ENCODE measurements at regions not wholly inside any gene's neighbourhood (a gene's known extent, or its start where the extent isn't known, plus 50 kb on each side); places are given as distances from the start of the nearest gene placed in this dataset.
A peak's percentile ranks its signal among the peaks of the same experiment; 100 is the strongest.

GRCh38 chr5:61281686-61282085, 50.4 kb upstream of the ZSWIM6 start:
- no peaks in the 10 kb centered on the region; a peak in 1 of 5 replicates for H3K27me3 ChIP-seq (ENCODE audit: control insufficient read depth in 2 of 2, insufficient read depth in 2 of 2, low read length in 2 of 2)
- POLR2A ChIA-PET, result interaction anchor here (1.8 kb wide), 1 partner anchor 14 kb away, joined by 6 read pairs; no protein-coding TSS in a partner anchor
- no peaks in the 10 kb centered on the region for H3K9me1 ChIP-seq (ENCODE audit: control insufficient read depth, insufficient read depth, low read length)
- in situ Hi-C loops (cut with MboI) (no loop called here), intact Hi-C loops (cut with micrococcal nuclease) (no loop called here)
- H3K36me3 ChIP-seq (ENCODE audit: control insufficient read depth, insufficient read depth, low read length), result no peaks in the 10 kb centered on the region
- CTCF ChIA-PET (ENCODE audit: low intra/inter-chr PET ratio), result no interaction called here
- 5% methylated on average over 1 of the region's 1 CpG for WGBS (ENCODE audit: insufficient coverage, low coverage, missing lambda C conversion rate)
- H3K4me3 ChIP-seq, result no peak overlapping the region
- TF ChIP-seq PBX2 (CRISPR knock-in tag; IDR thresholded peaks at IDR 0.05; ENCODE audit: low read depth) (no peak), PBX2 (tag; conservative IDR thresholded peaks at IDR 0.05; ENCODE audit: low read depth) (peak; percentile 43; the same call in 1 of the 2 replicates), LCOR (CRISPR knock-in tag; IDR thresholded peaks at IDR 0.05) (no peak), MEIS2 (IDR thresholded peaks at IDR 0.05; ENCODE audit: partially characterized antibody) (peak; percentile 72), FOSL1 (tag; conservative IDR thresholded peaks at IDR 0.05) (no peak), PKNOX1 (IDR thresholded peaks at IDR 0.05) (0 out of 2 replicates have a peak, but pooled peaks have one; percentile 19), KDM1A (IDR thresholded peaks at IDR 0.05) (peak; percentile 62 to 76)
- H3K9me3 ChIP-seq (replicated peaks; ENCODE audit: control insufficient read depth, insufficient read depth, low read depth, low read length), result no peaks in the 10 kb centered on the region
- H2AFZ ChIP-seq (ENCODE audit: low read depth, low read length), result no peak overlapping the region
- H3K79me2 ChIP-seq (ENCODE audit: control insufficient read depth, insufficient read depth, low read length), result no peaks in the 10 kb centered on the region
- no TSS peak for BruUV-seq (replicated peaks)
- H3K4me1 ChIP-seq (replicated peaks in 1 of 2; ENCODE audit: control insufficient read depth in 2 of 2, insufficient read depth in 2 of 2, low read length in 2 of 2), result no peaks in the 10 kb centered on the region
- no peak overlapping the region for H3K9ac ChIP-seq (ENCODE audit: insufficient read depth in 1 of 2, low read depth in 2 of 2, low read length in 2 of 2)
- no peak overlapping the region for H3K4me2 ChIP-seq (ENCODE audit: insufficient read depth, low read length)
- FAIRE-seq (peak; percentile 15), ATAC-seq (no peak), DNase-seq (ENCODE audit: extremely low read depth in 1 of 4, low spot score in 3 of 4) (peak in 1 of 4 experiments; percentile 8)
- no peak overlapping the region for H3K27ac ChIP-seq (ENCODE audit: extremely low read depth, low read depth, low read length)
- H4K20me1 ChIP-seq (replicated peaks; ENCODE audit: control insufficient read depth, insufficient read depth, low read length), result no peaks in the 10 kb centered on the region

All from K562 (cell line).